Upper lobe of left lung (tissue), 4 donors: ENCODE measurements at regions not wholly inside any gene's neighbourhood (a gene's known extent, or its start where the extent isn't known, plus 50 kb on each side); places are given as distances from the start of the nearest gene placed in this dataset.

Source experiments
- POLR2A ChIP-seq, 4 donors: fragments of 450-650 bp; IDR thresholded peaks; one replicate each; pipeline ENCODE4 v1.5.1; 2016 to 2017; ENCODE audit warnings: antibody characterized with exemption in 4 of 4, mild to moderate bottlenecking in 2 of 4
- TF ChIP-seq, protein P1 (sequence below), 6 experiments: fragments of 450-650 bp in 4 of 6; fragments of 200-600 bp in 2 of 6; sonication (generic) in 2 of 6; IDR thresholded peaks; one replicate each; pipeline ENCODE4 v1.5.1; 2016 to 2019; ENCODE audit warnings: antibody characterized with exemption in 6 of 6

DNA sequence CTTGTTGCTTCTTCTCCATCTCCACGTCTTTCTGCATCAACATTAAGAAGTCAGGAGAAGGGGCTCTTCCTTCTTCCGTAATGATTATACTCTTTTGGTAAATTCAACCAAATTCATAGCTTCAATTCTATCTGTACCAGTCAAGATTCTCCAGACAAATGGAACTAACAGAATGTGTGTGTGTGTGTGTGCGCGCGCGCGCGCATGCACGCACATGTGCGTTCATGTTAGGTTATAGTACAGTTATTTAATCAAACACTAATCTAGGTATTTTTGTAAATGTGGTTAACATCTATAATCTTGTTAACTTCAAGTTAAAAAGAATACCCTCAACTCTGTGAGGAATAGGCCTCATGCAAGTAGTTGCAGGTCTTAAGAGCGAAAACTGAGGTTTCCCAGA is 150.3 kb upstream of the TAS2R1 start:
- no peak for TF ChIP-seq POLR2A (IDR thresholded peaks at IDR 0.05)
- TF ChIP-seq, protein P1, sequence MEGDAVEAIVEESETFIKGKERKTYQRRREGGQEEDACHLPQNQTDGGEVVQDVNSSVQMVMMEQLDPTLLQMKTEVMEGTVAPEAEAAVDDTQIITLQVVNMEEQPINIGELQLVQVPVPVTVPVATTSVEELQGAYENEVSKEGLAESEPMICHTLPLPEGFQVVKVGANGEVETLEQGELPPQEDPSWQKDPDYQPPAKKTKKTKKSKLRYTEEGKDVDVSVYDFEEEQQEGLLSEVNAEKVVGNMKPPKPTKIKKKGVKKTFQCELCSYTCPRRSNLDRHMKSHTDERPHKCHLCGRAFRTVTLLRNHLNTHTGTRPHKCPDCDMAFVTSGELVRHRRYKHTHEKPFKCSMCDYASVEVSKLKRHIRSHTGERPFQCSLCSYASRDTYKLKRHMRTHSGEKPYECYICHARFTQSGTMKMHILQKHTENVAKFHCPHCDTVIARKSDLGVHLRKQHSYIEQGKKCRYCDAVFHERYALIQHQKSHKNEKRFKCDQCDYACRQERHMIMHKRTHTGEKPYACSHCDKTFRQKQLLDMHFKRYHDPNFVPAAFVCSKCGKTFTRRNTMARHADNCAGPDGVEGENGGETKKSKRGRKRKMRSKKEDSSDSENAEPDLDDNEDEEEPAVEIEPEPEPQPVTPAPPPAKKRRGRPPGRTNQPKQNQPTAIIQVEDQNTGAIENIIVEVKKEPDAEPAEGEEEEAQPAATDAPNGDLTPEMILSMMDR (IDR thresholded peaks at IDR 0.05), result no peak
